GM12878 (cell line): ENCODE measurements at regions not wholly inside any gene's neighbourhood (a gene's known extent, or its start where the extent isn't known, plus 50 kb on each side); places are given as distances from the start of the nearest gene placed in this dataset.

Source experiments
- ATAC-seq: fragments of 200-7000 bp; cut with Tn5 transposase; 3 replicates; pipeline ENCODE4 v1.9.1; 2020; ENCODE audit warnings: mild to moderate bottlenecking, moderate library complexity
- BruUV-seq: library from RNA; stranded (reverse); fragments of 400-500 nt; replicated peaks from 2 replicates; lab custom pipeline; 2021; lab: Mats Ljungman, UMichigan
- CTCF ChIA-PET: fragments of 300-600 bp; sonication (Branson Sonifier 250); formaldehyde crosslinking; extraction: SDS; loops from one replicate; lab custom pipeline; 2021; ENCODE audit warnings: inconsistent platforms; lab: Yijun Ruan, JAX
- POLR2A ChIA-PET: fragments of 350-600 bp; formaldehyde crosslinking; extraction: SDS; loops from one replicate; lab custom pipeline; 2021; ENCODE audit warnings: inconsistent platforms; lab: Charles Lee
- RAD21 ChIA-PET: fragments of 300-600 bp; sonication (Branson Sonifier 250); formaldehyde crosslinking; loops from one replicate; lab custom pipeline; 2023; ENCODE audit warnings: antibody characterized with exemption; ENCODE audit not compliant: unreplicated experiment; lab: Charles Lee
- SMC1A ChIA-PET: fragments of 300-600 bp; sonication (Branson Sonifier 250); formaldehyde crosslinking; loops from one replicate; lab custom pipeline; 2023; ENCODE audit not compliant: unreplicated experiment, uncharacterized antibody; lab: Charles Lee
- DNase-seq: peaks from one replicate; pipeline ENCODE4 v3.0.0-alpha.2; 2011; ENCODE audit warnings: low read depth, low spot score
- FAIRE-seq: peaks from 3 replicates; lab custom pipeline; 2011; peaks lifted over from hg19 to GRCh38; lab: Jason Lieb, UNC
- H2AFZ ChIP-seq: 2 replicates; pipeline ENCODE4 v1.6.0; 2011; ENCODE audit warnings: low read depth, low read length, control low read depth; ENCODE audit not compliant: control insufficient read depth
- H3K27ac ChIP-seq: 2 replicates; pipeline ENCODE4 v1.5.1; 2011; ENCODE audit warnings: control low read depth; ENCODE audit not compliant: control insufficient read depth, insufficient read depth
- H3K27me3 ChIP-seq, 2 experiments: replicated peaks in 1 of 2; 2 replicates each; pipeline versions ENCODE4 v1.6.0 to v1.6.1; 2011; ENCODE audit warnings: low read length in 1 of 2; ENCODE audit not compliant: control insufficient read depth in 2 of 2, insufficient read depth in 2 of 2
- H3K36me3 ChIP-seq, 2 experiments: 2 replicates each; pipeline ENCODE4 v1.5.1; 2011; ENCODE audit warnings: low read length in 1 of 2; ENCODE audit not compliant: control insufficient read depth in 2 of 2, insufficient read depth in 2 of 2
- H3K4me1 ChIP-seq: 2 replicates; pipeline ENCODE4 v1.6.1; 2011; ENCODE audit warnings: mild to moderate bottlenecking, low read length, moderate library complexity, mixed read lengths; ENCODE audit not compliant: control insufficient read depth, insufficient read depth
- H3K4me2 ChIP-seq: 2 replicates; pipeline ENCODE4 v1.6.0; 2011; ENCODE audit warnings: control low read depth; ENCODE audit not compliant: control insufficient read depth, insufficient read depth
- H3K4me3 ChIP-seq: fragments of 200-600 bp; sonication (generic); 2 replicates; pipeline ENCODE4 v1.5.1; 2016
- H3K79me2 ChIP-seq: 2 replicates; pipeline ENCODE4 v1.6.0; 2011; ENCODE audit warnings: low read length; ENCODE audit not compliant: control insufficient read depth, insufficient read depth
- H3K9ac ChIP-seq: 2 replicates; pipeline ENCODE4 v1.8.0; 2011; ENCODE audit warnings: low read length, control low read depth, mixed read lengths; ENCODE audit not compliant: control insufficient read depth, insufficient read depth
- H3K9me3 ChIP-seq: replicated peaks from 3 replicates; pipeline ENCODE4 v1.5.1; 2011; ENCODE audit warnings: mild to moderate bottlenecking, low read length; ENCODE audit not compliant: control insufficient read depth, insufficient read depth
- H4K20me1 ChIP-seq: 2 replicates; pipeline ENCODE4 v1.6.0; 2011; ENCODE audit not compliant: control insufficient read depth, insufficient read depth
- BCL3 ChIP-seq: IDR thresholded peaks from 2 replicates; pipeline ENCODE4 v1.6.1; 2011; ENCODE audit warnings: borderline replicate concordance, low read depth, mild to moderate bottlenecking, moderate library complexity, low read length; ENCODE audit not compliant: insufficient read depth, poor library complexity, severe bottlenecking
- FOXM1 ChIP-seq: IDR thresholded peaks from 2 replicates; pipeline ENCODE4 v1.6.1; 2012; ENCODE audit warnings: low read depth, mild to moderate bottlenecking, inconsistent platforms, low read length, moderate library complexity
- HDGF ChIP-seq: fragments of 450-650 bp; IDR thresholded peaks from 2 replicates; pipeline ENCODE4 v1.6.1; 2016; ENCODE audit warnings: antibody characterized with exemption
- MEF2A ChIP-seq: IDR thresholded peaks from 2 replicates; pipeline ENCODE4 v1.6.1; 2011; ENCODE audit warnings: low read depth, mild to moderate bottlenecking, low read length, moderate library complexity; ENCODE audit not compliant: insufficient read depth
- PAX8 ChIP-seq: fragments of 450-650 bp; IDR thresholded peaks from 2 replicates; pipeline ENCODE4 v1.6.1; 2017; ENCODE audit warnings: mild to moderate bottlenecking, moderate library complexity
- ZBTB4 ChIP-seq: fragments of 450-650 bp; formaldehyde crosslinking; IDR thresholded peaks from 2 replicates; pipeline ENCODE4 v1.4.0; 2022; ENCODE audit warnings: mild to moderate bottlenecking, moderate library complexity
- WGBS: methylation state at CpG from one replicate; pipeline ENCODE4 v1.1.6; 2016; ENCODE audit warnings: low lambda C conversion rate; ENCODE audit not compliant: insufficient replicate concordance, insufficient coverage; ENCODE audit errors: missing lambda C conversion rate; 5-methylcytosine and 5-hydroxymethylcytosine counted together
- in situ Hi-C: fragments of 300-500 bp; cut with MboI; formaldehyde crosslinking; loops from 9 replicates; pipeline ENCODE4 v1.14.3; 2018; ENCODE audit warnings: mixed read lengths
- intact Hi-C: fragments of 100-400 bp; cut with micrococcal nuclease; formaldehyde crosslinking; loops from one replicate; pipeline ENCODE4 v1.14.2; 2022; ENCODE audit not compliant: unreplicated experiment
- TF ChIP-seq, protein P1 (sequence below): IDR thresholded peaks from 2 replicates; pipeline ENCODE4 v1.6.1; 2011; ENCODE audit warnings: low read depth, mild to moderate bottlenecking, low read length, moderate library complexity, borderline replicate concordance; ENCODE audit errors: extremely low read depth
- TF ChIP-seq, protein P2 (sequence below): fragments of 450-650 bp; IDR thresholded peaks from 2 replicates; pipeline ENCODE4 v1.6.1; 2014; ENCODE audit warnings: mild to moderate bottlenecking

- WGBS, result 57% methylated on average over 2 of the region's 2 CpGs
- no TSS peak for BruUV-seq
- Histone ChIP-seq H3K36me3 (no peaks in the 10 kb centered on the region), H3K79me2 (no peaks in the 10 kb centered on the region), H3K4me3 (no peak overlapping the region), H3K4me1 (no peaks in the 10 kb centered on the region), H3K9me3 (no peaks in the 10 kb centered on the region), H4K20me1 (no peaks in the 10 kb centered on the region), H3K4me2 (no peak overlapping the region), H2AFZ (no peak overlapping the region), H3K27ac (no peak overlapping the region), H3K27me3 (no peaks in the 10 kb centered on the region)
- ChIA-PET CTCF (no interaction called here), POLR2A (no interaction called here)
- ATAC-seq (no peak), DNase-seq (no peak)
- intact Hi-C loops (no loop called here), in situ Hi-C loops (no loop called here)
- TF ChIP-seq HDGF (no peak), MEF2A (no peak), ZBTB4 (CRISPR knock-in tag) (no peak), PAX8 (no peak), BCL3 (no peak), FOXM1 (no peak)
- TF ChIP-seq, protein P1, sequence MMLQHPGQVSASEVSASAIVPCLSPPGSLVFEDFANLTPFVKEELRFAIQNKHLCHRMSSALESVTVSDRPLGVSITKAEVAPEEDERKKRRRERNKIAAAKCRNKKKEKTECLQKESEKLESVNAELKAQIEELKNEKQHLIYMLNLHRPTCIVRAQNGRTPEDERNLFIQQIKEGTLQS, result no peak
- TF ChIP-seq, protein P2, sequence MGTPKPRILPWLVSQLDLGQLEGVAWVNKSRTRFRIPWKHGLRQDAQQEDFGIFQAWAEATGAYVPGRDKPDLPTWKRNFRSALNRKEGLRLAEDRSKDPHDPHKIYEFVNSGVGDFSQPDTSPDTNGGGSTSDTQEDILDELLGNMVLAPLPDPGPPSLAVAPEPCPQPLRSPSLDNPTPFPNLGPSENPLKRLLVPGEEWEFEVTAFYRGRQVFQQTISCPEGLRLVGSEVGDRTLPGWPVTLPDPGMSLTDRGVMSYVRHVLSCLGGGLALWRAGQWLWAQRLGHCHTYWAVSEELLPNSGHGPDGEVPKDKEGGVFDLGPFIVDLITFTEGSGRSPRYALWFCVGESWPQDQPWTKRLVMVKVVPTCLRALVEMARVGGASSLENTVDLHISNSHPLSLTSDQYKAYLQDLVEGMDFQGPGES, result no peak
- TF ChIP-seq, all 136 proteins: peak for 0
- RAD21 ChIA-PET, result no interaction called here
- H3K9ac ChIP-seq, result no peak overlapping the region
- no peak for FAIRE-seq
- SMC1A ChIA-PET, result no interaction called here
Observed at GRCh38 chr11:100546714-100547113, 140.4 kb upstream of the ARHGAP42 start.
